ENCODE measurements at regions not wholly inside any gene's neighbourhood (a gene's known extent, or its start where the extent isn't known, plus 50 kb on each side); places are given as distances from the start of the nearest gene placed in this dataset.

DNA sequence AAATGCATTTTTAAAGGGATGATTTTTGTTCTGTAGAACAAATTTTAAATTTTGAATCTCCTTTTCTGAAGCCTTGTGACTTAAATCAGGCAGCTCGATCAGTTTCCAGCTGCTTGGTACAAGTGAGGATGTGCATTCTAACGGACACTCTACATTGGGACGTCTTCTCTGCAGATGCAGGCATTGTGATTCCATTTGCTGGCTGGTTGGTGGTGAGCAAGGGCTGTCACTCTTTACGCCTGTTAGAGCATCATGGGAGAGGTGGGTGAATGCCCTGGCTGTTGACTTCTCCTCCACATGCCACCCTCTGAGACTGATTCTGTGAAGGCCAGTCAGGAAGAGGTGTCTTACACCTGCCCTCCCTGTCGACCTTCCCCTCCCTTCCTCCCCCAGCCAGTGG, 240.5 kb upstream of the RNF32 start:
- TF ChIP-seq POLR2A (IDR thresholded peaks at IDR 0.05; ENCODE audit: low read depth, low read length) (no peak), POLR2AphosphoS5 (IDR thresholded peaks at IDR 0.05; ENCODE audit: low read depth, low read length) (no peak), TAF1 (IDR thresholded peaks at IDR 0.05; ENCODE audit: borderline replicate concordance, low read depth, low read length) (no peak)

All from GM12892 (cell line).